GF-D8 (cell line): ENCODE measurements at regions not wholly inside any gene's neighbourhood (a gene's known extent, or its start where the extent isn't known, plus 50 kb on each side); places are given as distances from the start of the nearest gene placed in this dataset.

Experiments
- DNase-seq: peaks from one replicate; lab custom pipeline; 2025; lab: John Stamatoyannopoulos, UW

- no peak for DNase-seq
Observed at GRCh38 chr17:83144421-83145357, 65.3 kb downstream of the METRNL start.

DNA sequence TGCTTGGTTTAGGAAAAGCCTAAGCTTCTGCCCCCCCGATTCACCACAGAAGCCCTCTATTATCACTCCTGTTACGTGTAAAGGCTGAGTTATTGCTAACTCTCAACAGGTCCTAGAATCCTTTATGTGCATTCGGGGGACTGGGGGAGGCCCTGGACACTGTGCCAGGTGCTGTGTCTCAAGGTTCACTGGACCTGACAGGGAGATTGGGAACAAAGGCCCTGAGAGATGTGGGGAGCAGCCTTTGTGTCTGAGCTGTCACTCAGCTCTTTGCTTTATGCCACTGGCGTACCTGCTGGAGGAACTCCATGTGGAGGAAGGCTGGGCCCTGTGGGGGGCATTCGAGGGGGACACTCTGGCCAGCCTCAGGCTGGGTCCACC, 65.9 kb downstream of the METRNL start:
- no peak for DNase-seq

DNA sequence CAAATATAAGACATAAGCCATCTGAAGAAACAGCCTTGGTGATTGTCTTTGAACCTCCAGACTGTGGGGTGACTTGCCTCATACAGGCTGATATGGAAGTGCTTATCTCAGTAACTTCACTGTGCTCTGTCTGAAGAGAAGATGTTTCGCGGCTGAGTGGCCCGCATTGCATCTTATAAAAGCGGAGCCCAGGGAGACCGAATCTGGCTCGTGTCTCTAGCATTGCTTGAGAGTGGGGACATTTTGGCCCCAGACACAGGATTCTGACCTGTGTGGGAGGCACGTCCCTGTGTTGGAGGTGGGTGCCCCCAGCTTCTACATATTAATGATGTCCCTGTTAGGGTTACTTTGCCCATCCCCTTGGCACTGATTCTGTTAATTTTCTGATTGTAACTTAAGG, 66.4 kb downstream of the METRNL start:
- DNase-seq, result no peak

GRCh38 chr17:83146347-83146746, 66.9 kb downstream of the METRNL start:
- no peak for DNase-seq

- DNase-seq, result no peak
Observed at GRCh38 chr17:83147280-83147679, 67.9 kb downstream of the METRNL start.

DNA sequence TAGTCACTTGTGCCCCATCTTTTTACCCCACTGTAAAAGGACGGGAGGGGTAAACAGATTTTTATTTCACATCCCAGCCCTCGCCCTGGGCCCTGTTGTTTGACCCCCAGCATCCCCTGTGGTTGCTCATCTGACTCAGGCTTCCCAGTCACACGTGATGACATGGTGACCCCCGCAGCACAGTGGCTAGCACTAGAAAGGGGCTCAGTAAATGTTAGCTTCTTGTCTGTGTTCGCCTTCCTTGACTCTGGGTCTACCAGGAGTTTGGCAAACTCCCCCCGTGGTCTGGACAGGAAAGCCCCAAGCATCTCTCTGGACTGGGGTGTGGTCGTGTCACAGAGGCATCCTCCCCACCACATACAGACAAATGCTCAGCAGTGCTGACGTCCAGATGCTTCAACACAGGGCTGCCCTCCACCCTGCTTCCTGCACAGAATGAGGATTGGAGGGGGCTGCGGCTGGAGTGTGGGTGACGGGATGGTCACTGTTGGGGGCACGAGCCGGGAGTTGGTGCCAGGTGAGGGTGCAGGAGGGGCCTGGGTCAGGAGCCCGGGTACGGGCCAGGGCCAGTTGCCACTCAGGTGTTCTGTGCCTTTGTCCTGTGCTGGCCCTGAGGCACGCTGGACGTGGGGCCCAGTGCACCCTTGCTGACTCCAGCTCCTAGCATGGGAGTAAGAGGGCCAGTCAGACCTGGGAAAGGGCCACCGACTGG, 69.1 kb downstream of the METRNL start:
- no peak for DNase-seq

- DNase-seq, result no peak
Observed at GRCh38 chr17:83149029-83149725, 69.8 kb downstream of the METRNL start.

GRCh38 chr17:83149761-83150251, 70.4 kb downstream of the METRNL start:
- no peak for DNase-seq

- no peak for DNase-seq
Observed at GRCh38 chr17:83150369-83151055, 71.1 kb downstream of the METRNL start.

DNA sequence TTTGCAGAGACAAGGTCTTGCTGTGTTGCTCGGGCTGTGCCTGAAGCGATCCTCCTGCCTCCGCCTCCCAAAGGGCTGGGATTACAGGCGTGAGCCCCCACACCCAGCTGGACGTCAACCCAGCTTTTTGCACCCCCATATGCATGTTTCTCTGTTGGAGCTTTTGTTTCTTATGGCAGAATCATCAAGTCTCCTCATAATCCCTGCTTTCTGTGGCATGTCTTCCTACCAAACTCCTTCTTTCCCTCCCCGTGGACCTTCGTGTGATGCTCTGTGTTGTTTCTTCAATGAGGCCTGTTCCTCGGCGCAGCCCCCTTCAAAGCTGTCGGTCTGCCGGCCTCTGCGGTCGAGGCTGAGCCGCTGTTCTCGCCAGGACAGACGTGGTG, 71.6 kb downstream of the METRNL start:
- no peak for DNase-seq

GRCh38 chr17:83151442-83152226, 72.2 kb downstream of the METRNL start:
- no peak for DNase-seq

DNA sequence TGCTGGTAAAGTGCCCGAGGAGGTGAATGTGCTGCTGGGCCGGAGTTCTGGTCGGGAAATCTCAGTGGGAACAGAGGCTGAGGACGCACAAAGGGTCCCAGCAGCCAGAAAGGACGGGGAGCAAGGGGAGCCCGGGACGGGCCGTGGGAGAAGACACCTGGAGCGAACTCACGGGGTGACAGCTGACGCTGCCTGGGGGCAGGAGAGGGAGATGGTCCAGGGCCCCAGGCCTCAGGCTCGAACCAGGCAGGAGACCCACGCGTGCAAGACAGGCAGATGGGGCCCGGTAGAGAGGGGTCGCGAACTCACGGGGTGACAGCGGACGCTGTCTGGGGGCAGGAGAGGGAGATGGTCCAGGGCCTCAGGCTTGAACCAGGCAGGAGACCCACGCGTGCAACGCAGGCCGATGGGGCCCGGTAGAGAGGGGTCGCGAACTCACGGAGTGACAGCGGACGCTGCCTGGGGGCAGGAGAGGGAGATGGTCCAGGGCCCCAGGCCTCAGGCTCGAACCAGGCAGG, 72.9 kb downstream of the METRNL start:
- no peak for DNase-seq

DNA sequence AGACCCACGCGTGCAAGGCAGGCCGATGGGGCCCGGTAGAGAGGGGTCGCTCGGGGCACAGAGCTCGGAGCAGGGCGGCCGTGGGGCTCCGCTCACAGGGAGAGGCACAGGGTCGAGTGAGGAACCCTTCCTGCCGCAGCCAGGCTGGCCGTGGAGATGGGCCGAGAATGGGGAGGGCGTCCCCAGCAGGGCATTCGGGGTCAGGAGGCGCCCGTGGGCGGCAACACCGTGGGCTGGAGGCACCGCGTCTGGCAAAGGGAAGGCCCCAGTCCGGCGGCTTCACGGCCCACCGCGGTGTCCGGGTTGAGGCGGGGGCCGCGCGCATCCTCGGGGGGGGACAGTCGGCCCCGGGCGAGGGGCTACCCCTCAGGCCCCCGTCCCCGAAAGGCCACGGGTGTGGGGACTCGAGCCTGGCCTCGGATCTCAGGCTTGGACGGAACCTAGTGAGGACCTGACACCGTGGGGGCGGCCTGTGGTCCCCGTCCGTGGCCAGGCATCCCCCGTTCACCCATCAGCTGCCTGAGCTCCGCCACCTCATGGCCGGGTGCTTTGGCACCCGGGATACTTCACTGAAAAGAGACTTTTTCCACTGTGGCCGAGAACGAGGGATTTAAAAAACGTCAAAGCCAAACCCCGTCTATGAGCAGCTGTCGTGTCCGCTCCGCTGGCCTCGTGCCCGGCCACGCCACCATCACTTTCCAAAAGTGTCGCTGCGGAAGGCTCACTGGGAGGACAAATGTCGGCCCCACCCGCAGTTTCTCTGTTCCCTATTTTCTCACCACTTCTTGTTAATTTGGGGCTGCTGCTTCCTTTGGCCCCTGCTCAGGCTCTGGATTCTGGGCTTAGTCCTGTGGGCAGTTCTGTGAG, 73.6 kb downstream of the METRNL start:
- no peak for DNase-seq

DNA sequence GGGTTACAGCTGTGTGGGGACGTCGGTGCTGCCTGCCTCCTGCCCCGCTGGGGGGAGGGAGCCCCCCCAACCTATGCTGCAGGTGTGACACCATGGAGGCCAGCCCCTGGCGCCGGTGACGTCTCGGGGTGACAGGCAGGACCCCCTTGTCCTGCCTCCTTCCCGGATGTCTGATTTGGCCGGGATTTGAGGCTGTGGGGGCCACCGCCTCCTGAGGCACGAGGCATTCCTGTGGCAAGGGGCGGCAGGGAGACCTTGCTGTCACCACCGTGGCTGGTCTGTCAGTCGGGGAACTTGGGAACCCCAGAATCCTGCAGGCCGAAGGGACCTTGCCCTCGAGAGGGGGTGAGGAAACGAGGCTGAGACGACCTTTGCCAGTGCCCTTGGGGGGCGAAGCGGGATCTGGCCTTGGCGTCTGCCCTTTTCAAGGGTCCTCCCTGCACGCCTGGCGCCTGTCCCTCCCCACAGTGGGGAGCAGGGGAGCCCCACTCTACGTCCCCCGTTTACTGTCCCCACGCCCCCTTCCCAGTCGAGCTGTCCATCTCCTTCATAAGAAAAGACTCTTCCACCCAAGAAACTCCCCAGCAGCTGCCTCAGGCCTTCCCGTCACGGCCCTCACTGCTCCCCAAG, 74.4 kb downstream of the METRNL start:
- DNase-seq, result no peak

GRCh38 chr17:83154311-83155127, 75.1 kb downstream of the METRNL start:
- DNase-seq, result no peak

DNA sequence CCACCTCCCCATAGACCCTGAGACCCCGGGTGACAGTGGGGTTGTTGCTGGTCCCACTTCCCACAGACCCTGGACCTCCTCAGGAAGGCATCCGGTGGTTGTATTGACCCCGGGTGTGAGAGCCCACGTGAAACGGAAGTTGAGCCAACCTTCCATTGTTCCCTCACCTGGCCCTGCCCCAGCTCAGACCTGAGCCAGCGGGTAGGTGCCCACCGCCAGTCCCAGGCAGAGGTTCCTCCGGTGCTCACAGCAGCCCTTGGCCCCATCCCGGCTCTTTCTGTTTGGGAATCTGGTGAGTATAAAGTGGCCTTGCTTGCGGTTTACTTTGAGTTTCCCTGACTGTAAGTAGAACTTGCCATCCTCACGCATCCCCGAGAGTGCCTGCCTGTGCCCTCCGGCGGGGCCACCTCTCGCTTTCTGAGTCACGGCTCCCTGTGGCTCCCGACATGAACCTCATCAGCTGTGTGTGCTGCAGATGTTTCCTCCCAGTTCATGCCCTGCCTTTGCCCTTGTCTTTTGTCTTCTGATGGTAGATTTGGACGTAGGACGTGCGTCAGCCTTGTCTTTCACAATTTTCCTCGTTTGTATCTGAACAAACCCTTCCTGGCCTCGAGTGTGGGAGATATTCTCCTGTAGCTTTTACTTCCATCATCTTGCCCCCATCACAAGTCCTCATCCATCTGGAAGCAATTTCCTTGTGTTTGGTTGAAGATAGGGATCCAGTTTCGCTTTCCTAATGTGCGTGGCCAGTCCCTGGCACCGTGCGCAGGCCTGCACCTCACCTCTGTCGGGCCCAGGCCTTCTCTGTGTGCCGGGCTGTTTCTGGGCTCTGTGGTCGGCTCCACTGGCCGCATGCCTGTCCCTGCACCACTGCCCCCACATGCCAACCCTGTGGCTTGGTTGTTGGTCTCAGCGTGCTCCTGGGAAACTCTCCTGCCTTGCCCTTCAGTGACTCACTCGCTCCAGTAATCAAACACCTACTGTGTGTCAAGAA, 76.0 kb downstream of the METRNL start:
- no peak for DNase-seq

DNA sequence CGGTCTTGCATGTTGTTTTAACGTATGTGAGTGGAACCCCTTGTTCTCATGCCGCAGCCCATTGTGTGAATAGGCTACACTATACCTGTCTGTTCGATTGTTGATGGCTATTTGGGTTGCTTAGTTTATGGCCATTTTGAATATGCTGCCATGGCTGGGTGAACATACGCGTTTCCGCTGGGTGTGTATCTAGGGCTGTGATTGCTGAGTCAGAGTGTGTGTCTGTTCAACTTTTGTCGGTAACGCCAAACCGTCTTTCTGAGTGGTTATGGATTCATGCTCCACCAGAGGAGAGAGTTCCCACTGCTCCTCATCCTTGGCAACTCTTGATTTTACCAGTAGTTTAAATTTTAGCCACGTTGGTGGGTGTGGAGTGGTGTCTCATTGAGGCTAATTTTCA, 77.0 kb downstream of the METRNL start:
- no peak for DNase-seq
